ENCODE measurements at regions not wholly inside any gene's neighbourhood (a gene's known extent, or its start where the extent isn't known, plus 50 kb on each side); places are given as distances from the start of the nearest gene placed in this dataset.

DNA sequence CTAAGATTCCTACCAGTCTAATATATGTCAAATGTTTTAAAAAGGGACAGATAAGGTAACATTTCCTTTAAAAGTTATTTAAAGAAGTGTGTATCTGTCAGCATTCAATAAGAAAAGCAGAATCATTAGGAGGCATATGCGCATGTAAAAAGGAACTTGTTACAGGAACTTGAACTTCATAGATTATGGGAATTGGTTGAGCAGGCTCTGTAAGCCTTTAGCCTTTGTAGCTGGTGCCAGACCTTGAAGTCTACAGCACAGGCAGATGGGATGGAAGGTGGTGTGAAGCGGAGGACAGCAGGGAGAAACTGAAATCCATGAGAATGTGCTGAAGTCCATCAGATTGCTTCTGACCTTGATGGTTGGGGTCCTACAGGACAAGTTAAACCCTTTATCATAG lies 138.3 kb upstream of the ST6GAL2 start:
- no peak for DNase-seq (ENCODE audit: low read depth in 2 of 2)

GRCh38 chr2:107025291-107025857 lies 139.4 kb upstream of the ST6GAL2 start:
- DNase-seq (ENCODE audit: low read depth in 2 of 2), result no peak

GRCh38 chr2:107025869-107026380 lies 140.0 kb upstream of the ST6GAL2 start:
- no peak for DNase-seq (ENCODE audit: low read depth in 2 of 2)

DNA sequence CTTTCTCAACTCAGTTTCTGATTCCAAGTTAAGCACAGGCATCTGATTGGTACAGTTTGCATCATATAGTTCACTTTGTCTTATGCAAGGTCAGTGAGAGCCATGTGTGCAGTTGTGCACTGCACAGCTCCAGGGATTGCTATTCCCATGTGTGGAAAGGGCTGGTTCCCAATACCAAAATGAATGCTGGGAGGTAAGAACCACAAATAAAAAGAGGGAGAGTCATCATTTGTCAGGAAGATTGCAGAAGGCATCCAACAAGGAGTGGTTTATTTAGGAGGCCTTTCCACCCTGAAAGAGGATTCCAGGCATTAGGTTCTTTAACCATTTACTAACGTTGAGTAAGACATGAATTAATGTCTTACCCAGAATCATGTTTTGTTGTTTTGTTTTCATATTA lies 141.2 kb upstream of the ST6GAL2 start:
- no peak for DNase-seq (ENCODE audit: low read depth in 2 of 2)

GRCh38 chr2:107027810-107028209 lies 141.8 kb upstream of the ST6GAL2 start:
- DNase-seq (ENCODE audit: low read depth in 2 of 2), result no peak

DNA sequence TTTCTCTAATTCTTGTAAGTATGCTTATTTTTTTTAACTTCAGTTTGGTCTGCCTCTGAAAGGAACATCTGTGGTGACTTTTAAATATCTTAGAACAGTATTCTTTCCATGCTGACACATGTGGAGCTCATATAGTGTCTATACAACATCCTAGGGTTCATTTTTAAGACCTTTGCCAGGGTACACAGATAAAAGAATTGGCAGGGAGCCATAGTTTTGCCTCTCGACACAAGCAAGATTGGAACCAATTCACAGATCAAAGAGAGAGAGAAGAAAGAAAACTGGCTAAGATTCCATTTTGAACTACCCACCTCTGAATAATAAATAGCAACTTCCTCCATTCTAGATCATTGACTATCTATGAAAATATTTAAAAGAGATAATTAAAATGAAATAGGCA lies 142.7 kb upstream of the ST6GAL2 start:
- no peak for DNase-seq (ENCODE audit: low read depth in 2 of 2)

GRCh38 chr2:107036293-107036692 lies 150.3 kb upstream of the ST6GAL2 start:
- no peak for DNase-seq (ENCODE audit: low read depth in 2 of 2)

DNA sequence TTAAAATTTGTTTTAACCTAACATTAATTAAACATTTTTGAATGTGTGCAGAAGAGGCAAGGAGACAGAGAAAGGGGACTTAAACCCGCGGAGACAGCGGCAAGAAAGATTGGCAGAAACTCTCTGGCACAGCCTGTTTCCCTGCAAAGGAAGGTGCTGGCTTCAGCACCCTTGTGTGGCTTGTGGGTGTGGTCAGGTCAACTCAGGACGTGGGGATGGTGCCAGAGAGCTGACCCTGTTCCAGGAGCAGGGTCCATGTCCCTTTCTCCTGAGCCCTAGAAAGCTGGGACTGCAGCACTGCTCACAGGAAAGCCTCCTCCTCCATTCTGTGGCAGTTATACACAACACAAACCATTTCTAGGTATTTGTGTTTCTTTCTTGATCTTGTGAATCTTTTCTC lies 176.2 kb upstream of the ST6GAL2 start:
- no peak for DNase-seq (ENCODE audit: low read depth in 2 of 2)

DNA sequence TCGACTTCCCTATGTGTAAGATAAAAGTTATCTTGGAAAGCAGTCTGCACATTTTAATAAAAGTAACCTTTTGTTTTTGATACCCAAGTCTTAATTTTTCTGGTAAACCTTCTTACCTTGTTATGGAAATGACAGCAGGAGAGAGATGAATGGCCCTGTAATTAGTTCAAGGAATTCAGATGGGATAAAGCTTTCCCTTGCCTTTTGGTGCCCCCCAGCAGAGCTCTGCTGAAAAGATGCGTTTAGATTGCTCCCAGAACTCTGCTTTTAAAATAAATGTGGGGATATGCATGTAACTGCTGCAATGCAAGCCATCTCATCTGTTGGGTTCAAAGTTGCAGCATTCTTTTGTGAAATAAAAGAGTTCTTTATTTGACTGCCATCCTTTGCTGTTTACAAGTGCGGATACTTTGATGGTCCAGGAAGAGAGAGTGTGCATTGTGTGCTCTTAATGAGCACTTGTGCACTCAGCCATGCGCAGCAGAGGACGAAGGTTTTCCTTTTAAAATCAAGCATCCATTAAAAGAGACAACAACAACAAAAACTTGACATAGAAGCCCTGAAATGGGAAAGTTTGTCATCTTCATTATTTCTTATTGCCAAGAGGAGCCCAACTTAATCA lies 176.7 kb upstream of the ST6GAL2 start:
- no peak for DNase-seq (ENCODE audit: low read depth in 2 of 2)

GRCh38 chr2:107063228-107063627 lies 177.3 kb upstream of the ST6GAL2 start:
- no peak for DNase-seq (ENCODE audit: low read depth in 2 of 2)

- DNase-seq (ENCODE audit: low read depth in 2 of 2), result no peak
Observed at GRCh38 chr2:107064750-107065149, 178.8 kb upstream of the ST6GAL2 start.

GRCh38 chr2:107068069-107068916 lies 182.3 kb upstream of the ST6GAL2 start:
- DNase-seq (ENCODE audit: low read depth in 2 of 2), result no peak

GRCh38 chr2:107069890-107070289 lies 183.9 kb upstream of the ST6GAL2 start:
- DNase-seq (ENCODE audit: low read depth in 2 of 2), result no peak

DNA sequence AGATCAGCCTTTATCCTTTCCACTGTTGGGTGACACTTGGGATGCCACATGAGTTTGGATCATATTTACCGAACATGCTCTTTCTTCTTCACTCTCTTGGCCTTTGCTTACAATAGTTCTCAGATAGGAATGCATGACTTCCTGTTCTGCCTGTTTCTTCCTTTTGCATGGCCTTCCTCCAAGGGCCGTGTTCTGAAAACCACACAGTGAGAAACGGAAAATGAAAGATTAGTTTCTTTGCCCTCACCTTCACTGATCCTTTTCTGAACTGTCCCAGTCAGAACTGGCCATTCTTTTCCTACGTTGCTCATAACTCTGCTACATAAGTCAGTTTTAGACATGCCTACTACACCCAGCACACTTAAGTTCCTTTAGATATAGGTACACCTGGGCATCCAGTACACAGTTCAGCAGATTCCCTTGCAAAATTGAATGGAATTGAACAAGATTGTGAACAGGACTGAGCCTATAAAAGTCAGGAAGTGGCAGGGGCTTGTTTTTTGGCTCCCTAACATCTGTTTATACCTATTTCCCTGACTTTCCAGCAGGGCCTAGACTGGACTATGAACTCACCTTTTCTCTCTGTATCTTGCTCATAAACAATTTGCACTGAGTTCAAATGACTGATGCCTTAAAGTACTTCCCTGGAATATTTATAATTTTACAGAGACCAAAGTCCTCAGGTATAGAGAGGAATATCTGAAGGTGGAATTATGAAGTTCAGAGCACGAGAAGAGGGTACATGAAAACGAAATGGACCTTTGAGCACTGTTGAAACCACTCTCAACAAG lies 186.4 kb upstream of the ST6GAL2 start:
- DNase-seq (ENCODE audit: low read depth in 2 of 2), result no peak

- DNase-seq (ENCODE audit: low read depth in 2 of 2), result no peak
Observed at GRCh38 chr2:107078584-107078983, 192.6 kb upstream of the ST6GAL2 start.

DNA sequence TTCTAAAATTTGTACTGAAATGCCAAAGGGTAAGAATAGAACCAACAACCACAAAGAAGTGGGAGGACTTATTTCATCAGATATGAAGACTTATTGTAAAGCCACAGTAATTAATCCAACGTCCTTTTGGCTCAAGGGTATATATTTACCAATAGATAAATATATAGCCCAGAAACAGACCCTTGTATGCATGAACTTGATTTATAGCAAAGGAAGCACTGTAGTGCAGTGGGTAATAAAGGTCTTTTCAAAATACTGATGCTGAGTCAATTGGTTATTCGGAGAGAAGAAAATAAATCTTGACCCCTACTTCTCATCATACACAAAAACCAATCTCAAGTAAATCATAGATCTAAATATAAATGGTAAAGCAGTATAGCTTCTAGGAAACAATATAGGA lies 200.5 kb upstream of the ST6GAL2 start:
- DNase-seq (ENCODE audit: low read depth in 2 of 2), result no peak

- no peak for DNase-seq (ENCODE audit: low read depth in 2 of 2)
Observed at GRCh38 chr2:107088156-107088555, 202.2 kb upstream of the ST6GAL2 start.

DNA sequence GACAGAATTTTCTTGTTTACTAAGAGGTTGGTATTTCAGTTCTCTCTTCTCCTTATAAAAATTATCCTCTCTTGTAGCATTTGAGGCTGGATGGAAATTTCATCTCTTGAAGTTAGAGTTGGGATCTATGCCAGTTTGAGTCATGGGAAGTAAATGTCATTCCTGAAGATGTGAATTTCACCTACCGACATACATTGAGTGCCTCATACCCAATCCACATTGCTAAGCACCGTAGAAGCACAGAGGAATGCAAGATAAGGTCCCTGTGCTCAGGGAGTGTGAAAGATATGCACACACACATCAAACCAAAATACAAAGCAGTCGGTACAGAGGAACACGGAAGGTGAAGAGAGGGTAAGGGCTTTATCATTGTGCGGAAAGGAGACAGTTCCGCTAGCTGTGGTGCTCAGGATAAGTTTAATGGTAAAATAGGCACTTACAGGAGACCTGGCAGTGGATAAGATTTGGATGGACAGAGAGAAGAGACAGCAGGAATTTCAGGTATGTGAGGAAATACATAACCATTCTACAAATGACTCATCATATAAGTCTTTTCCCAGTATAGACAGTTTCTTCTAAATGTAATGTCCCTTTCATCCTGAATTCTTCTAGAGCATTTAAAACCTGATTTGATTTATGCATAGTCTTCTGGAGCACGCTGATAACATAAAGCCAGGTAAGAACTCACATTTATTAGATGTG lies 205.3 kb upstream of the ST6GAL2 start:
- no peak for DNase-seq (ENCODE audit: low read depth in 2 of 2)

DNA sequence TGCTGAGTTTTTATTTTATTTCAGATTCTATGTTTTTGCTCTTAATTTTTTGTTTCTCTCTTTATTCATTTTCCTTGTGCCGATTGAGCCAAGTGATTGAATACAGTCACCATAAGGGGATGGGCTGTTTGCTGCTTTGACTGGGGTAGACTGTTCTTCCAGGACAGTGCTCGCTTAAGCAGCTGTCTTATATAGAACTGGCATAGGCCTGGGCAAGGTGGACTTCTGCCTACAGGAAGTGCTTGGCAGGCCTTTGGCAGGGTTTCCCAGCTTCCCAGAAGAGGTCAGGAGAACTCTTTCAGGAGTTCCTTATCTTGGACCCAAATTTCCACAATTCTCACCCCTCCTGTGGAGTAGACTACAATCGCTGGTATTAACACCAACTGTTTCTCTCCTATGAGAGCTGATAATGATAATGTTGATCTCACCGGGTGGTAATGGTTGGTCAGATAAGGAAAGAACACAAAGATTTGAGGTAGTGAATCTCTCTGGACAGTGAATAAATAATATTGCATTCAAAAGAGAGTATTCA lies 207.5 kb upstream of the ST6GAL2 start:
- DNase-seq (ENCODE audit: low read depth in 2 of 2), result no peak

- no peak for DNase-seq (ENCODE audit: low read depth in 2 of 2)
Observed at GRCh38 chr2:107094450-107094986, 208.6 kb upstream of the ST6GAL2 start.

GRCh38 chr2:107102176-107102575 lies 216.2 kb upstream of the ST6GAL2 start:
- no peak for DNase-seq (ENCODE audit: low read depth in 2 of 2)

Measured in stimulated activated CD4-positive, alpha-beta T cell treated with anti-CD3 and anti-CD28 coated beads, Interleukin-4, amount 100 ng/mL, for 48 hours (primary cell).